ENCODE measurements at regions not wholly inside any gene's neighbourhood (a gene's known extent, or its start where the extent isn't known, plus 50 kb on each side); places are given as distances from the start of the nearest gene placed in this dataset.
A peak's percentile ranks its signal among the peaks of the same experiment; 100 is the strongest.

GRCh38 chr9:108674766-108675530 lies 180.8 kb downstream of the ACTL7B start:
- DNase-seq: no peak

- no peak for DNase-seq
Observed at GRCh38 chr9:108673386-108673785, 182.4 kb downstream of the ACTL7B start.

DNA sequence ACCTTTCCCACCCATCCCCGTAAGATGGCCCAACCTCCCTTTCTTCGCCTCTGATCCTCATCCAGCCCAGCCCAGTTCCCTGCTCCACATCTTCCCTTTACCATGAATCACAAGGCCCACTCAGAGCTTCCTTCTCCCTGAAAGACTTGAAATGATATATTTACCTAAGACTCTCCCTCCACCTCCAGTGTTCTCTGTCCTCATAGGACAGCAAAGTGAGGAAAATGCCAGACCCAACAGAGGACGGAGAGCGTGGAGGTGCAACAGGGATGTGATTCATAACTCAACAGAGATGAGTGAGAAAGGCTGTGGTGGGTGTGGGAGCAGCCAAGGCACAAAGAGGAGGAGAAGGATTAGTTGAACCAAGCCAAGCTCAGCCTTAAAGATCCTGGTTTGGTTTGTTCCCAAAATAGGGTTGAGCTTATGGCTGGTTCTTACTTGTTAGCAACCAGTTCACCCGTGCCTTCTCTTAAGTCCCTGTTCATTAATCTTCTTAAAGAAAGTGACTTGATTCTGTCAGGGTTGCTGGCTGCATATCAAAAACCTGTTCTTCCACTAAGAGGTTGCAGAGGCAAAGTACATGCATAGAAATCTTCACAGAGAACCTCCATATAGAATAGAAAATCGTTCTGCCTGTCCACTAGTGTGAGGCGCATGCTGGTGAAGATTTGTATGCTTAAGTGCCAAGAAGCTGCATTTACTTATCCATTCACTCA lies 183.2 kb downstream of the ACTL7B start:
- DNase-seq: no peak

- DNase-seq: no peak
Observed at GRCh38 chr9:108671794-108672193, 184.0 kb downstream of the ACTL7B start.

DNA sequence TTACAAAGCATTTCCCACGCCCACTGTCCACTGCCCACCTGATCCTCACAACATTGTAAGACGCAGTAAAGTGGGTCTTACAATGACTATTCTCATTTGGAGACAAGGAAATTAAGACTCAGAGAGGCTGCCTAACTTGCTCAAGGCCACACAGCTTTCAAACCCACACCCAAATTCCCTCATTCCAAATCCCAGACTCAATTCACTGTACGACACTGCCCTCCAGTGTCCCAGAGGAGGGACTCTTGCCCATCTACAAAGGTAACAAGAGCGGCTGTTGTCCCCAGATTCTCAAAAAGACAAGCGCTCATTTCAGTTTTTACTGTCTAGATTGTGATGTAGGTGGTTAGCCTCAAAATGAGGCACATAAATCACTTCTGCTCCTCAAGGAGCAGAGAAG lies 184.6 kb downstream of the ACTL7B start:
- DNase-seq: peak; percentile 31

DNA sequence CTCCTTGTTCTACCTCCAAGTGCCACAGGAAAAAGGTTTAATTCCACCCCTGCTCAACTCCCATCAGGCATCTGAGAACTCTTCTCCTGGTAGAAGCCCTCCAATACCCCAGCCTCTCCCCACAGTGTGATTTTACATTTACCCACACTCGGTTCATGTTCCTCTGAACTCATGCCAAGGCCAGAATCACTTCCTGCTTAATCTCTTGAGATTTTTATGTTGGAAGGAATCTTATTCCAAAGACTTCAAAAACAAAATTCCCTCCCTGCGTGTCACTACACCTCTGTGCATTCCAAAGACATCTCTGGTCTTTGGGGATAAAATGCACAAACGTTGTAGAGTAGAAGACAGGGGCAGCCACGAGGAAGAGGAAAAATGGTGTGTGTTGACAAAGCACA lies 186.8 kb downstream of the ACTL7B start:
- no peak for DNase-seq

DNA sequence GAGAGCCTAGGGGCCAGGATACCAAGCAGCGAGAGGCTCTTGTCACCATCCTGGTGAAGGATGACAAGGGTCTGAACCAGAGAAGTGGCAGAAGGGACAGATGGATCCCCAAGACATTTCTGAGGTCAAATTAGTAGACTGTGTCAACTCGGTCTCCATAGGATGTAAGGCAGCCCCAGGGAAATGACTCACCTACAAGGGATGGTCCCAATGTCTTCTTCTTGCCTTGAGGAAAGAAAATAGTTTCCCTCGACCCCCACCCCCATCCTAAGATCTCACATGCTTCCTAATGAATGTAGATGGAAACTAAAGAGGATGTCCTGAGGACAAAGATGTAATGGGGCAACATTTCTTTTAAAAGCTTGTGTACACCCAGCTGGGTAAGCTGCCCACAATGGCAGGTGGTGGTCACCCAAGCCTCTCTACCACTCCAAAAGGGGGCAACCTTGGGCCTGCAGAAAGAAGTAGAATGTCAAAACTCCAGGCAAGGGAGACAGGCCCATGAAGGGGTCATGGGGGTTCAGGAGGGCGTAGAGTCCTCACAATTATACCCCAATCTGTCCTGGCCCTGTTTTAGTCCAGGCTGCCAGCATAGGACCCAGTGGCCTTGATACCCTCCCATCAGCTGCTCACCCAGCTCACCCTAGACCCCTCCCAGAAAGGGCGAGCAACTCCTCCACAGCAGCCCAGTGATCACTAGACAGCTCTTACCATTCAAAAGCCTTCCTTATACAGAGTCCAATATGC lies 187.4 kb downstream of the ACTL7B start:
- DNase-seq: no peak

GRCh38 chr9:108666240-108666784 lies 189.5 kb downstream of the ACTL7B start:
- DNase-seq: no peak

DNA sequence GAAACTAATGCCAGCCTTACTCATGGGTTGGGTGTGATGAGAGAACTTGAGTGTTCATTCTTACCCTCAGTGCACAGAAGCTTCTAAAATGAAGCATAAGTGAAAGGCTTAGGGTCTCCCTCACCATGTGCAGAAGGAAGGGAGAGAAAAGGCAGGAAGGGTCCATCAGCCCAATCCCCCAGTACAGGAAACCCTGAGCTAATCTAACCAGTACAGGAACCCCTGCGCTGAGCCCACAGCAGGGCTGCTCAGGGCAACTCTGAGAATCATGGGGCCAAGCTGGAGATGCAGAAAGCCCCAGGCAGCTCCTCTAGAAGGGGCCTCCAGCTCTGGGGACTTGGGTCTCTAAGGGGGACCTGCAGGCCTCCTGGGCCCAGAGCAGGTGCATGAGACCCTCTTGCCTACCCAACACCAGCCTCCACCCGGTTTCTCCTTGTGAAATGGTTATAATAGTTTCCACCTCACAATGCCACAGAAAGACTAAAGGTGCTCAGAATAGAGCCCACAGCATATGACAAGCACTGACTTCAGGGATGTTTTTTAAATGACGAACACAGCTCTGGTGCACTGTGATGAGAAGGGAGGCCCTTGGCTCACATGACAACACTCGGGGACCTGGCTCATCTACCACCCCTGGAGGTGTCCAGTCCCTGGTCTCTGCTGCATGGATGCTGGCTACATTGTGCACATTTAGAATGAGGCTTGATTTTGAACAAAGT lies 190.1 kb downstream of the ACTL7B start:
- no peak for DNase-seq

GRCh38 chr9:108664309-108665255 lies 191.2 kb downstream of the ACTL7B start:
- no peak for DNase-seq

GRCh38 chr9:108663422-108663821 lies 192.4 kb downstream of the ACTL7B start:
- DNase-seq: no peak

GRCh38 chr9:108662956-108663355 lies 192.8 kb downstream of the ACTL7B start:
- DNase-seq: no peak

- DNase-seq: no peak
Observed at GRCh38 chr9:108662091-108662875, 193.5 kb downstream of the ACTL7B start.

GRCh38 chr9:108656566-108656965 lies 199.2 kb downstream of the ACTL7B start:
- no peak for DNase-seq

GRCh38 chr9:108655818-108656217 lies 200.0 kb downstream of the ACTL7B start:
- no peak for DNase-seq

GRCh38 chr9:108654566-108654965 lies 201.2 kb downstream of the ACTL7B start:
- DNase-seq: no peak

GRCh38 chr9:108652851-108653250 lies 202.9 kb downstream of the ACTL7B start:
- no peak for DNase-seq

DNA sequence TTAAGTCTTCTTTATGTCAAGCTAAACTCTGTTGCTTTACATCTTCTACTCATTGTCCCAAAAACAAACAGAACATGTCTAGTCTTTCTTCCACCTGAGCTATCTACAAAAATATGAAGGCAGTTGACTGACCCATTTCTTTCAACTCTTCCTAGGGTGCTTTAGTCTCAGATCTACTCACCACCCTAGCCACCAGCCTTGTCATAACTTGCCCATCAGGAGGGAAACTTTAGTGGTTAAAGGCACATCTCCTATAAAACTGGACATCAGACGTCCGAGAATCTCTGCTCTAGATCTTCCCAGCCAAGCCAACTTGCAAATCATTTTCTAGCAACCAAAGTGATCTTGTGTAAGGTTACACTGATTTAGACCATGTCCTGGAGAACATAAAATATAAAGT lies 205.0 kb downstream of the ACTL7B start:
- no peak for DNase-seq

DNA sequence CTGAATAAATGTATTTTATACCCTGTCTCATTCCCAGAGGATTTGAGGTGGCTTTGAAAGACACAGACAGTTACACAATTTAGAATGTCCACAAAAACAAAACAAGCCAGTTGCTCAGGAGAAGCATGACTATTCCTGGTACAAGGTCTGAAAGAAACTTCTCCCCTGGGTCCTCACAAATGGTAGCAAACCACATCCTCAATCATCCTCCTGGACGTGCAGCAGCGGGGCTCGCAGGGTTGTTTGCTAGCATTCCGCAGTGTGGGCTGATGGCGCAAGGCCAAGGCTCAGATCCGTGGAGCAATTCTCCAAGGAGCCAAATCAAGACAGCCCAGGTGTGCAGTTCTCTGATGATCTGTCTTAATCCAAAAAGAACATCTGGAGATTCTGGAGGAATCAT lies 210.3 kb downstream of the ACTL7B start:
- DNase-seq: no peak

GRCh38 chr9:108643731-108644510 lies 211.9 kb downstream of the ACTL7B start:
- no peak for DNase-seq

Measured in DMS53 (cell line).